ENCODE measurements at regions not wholly inside any gene's neighbourhood (a gene's known extent, or its start where the extent isn't known, plus 50 kb on each side); places are given as distances from the start of the nearest gene placed in this dataset.

- Histone ChIP-seq H3K36me3 (no peaks in the 10 kb centered on the region), H3K9me3 (no peaks in the 10 kb centered on the region), H3K27ac (no peak overlapping the region), H3K27me3 (no peaks in the 10 kb centered on the region), H3K4me3 (no peak overlapping the region), H3K4me1 (no peaks in the 10 kb centered on the region)
- no peak for DNase-seq (ENCODE audit: extremely low spot score in 2 of 2)
- TF ChIP-seq POLR2A (IDR thresholded peaks at IDR 0.05) = no peak
- TF ChIP-seq POLR2AphosphoS5 (IDR thresholded peaks at IDR 0.05; ENCODE audit: insufficient read depth in 1 of 2, low read depth in 1 of 2) = no peak
- TF ChIP-seq, protein P1, sequence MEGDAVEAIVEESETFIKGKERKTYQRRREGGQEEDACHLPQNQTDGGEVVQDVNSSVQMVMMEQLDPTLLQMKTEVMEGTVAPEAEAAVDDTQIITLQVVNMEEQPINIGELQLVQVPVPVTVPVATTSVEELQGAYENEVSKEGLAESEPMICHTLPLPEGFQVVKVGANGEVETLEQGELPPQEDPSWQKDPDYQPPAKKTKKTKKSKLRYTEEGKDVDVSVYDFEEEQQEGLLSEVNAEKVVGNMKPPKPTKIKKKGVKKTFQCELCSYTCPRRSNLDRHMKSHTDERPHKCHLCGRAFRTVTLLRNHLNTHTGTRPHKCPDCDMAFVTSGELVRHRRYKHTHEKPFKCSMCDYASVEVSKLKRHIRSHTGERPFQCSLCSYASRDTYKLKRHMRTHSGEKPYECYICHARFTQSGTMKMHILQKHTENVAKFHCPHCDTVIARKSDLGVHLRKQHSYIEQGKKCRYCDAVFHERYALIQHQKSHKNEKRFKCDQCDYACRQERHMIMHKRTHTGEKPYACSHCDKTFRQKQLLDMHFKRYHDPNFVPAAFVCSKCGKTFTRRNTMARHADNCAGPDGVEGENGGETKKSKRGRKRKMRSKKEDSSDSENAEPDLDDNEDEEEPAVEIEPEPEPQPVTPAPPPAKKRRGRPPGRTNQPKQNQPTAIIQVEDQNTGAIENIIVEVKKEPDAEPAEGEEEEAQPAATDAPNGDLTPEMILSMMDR (IDR thresholded peaks at IDR 0.05) = no peak
- intact Hi-C loops (cut with DNase I) = no loop called here
Observed at GRCh38 chr6:145318952-145319351, 416.4 kb downstream of the EPM2A start.

DNA sequence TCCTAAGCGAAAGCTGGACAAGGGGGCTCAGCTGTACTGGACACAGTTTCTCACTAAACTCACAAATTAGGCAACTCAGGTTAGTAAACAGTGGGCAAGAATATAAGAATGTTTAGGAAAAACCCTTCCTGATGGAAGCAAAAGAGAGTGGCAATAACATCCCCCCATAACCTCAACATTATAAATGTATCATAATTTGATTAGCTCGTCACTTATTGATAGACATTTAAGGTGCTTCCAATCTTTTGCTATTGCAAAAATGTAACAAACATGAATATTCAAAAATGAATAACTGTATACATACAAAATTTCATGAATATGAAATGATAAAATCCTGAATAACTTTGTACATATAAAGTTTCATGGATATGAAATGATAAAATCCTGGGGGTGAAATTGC, 415.7 kb downstream of the EPM2A start:
- intact Hi-C loops (cut with DNase I) = no loop called here
- Histone ChIP-seq H3K9me3 (no peaks in the 10 kb centered on the region), H3K27me3 (no peaks in the 10 kb centered on the region), H3K27ac (no peak overlapping the region), H3K4me1 (no peaks in the 10 kb centered on the region), H3K36me3 (no peaks in the 10 kb centered on the region), H3K4me3 (no peak overlapping the region)
- no peak for DNase-seq (ENCODE audit: extremely low spot score in 2 of 2)
- TF ChIP-seq POLR2AphosphoS5 (IDR thresholded peaks at IDR 0.05; ENCODE audit: insufficient read depth in 1 of 2, low read depth in 1 of 2) (no peak), POLR2A (IDR thresholded peaks at IDR 0.05) (no peak)
- TF ChIP-seq, protein P1 (IDR thresholded peaks at IDR 0.05) = no peak

DNA sequence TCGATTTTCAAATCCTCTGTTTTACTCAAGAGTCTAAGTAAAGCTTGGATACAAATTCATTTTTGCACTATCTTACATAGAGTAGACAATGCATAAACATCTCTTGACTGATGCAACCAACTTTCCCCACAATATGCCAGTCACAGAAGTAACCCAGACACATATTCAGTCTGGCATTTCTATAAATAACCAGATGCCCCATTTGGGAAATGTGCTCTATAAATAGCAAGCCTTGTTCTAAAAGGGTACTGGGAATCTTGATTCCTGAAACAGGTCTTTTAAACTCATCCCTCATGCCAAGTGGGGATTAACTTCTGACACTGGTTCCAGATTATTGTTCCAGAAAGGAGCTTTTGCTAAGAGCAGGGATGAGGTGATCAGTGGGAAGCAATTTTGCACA, 411.7 kb downstream of the EPM2A start:
- intact Hi-C loops (cut with DNase I) = no loop called here
- no peak overlapping the region for H3K27ac ChIP-seq
- TF ChIP-seq, protein P1 (IDR thresholded peaks at IDR 0.05) = no peak
- TF ChIP-seq POLR2AphosphoS5 (IDR thresholded peaks at IDR 0.05; ENCODE audit: insufficient read depth in 1 of 2, low read depth in 1 of 2) (no peak), POLR2A (IDR thresholded peaks at IDR 0.05) (no peak)
- no peaks in the 10 kb centered on the region for H3K27me3 ChIP-seq
- no peaks in the 10 kb centered on the region for H3K9me3 ChIP-seq
- no peaks in the 10 kb centered on the region for H3K4me1 ChIP-seq
- H3K36me3 ChIP-seq = no peaks in the 10 kb centered on the region
- no peak overlapping the region for H3K4me3 ChIP-seq
- DNase-seq (ENCODE audit: extremely low spot score in 2 of 2) = no peak

- Histone ChIP-seq H3K4me1 (no peaks in the 10 kb centered on the region), H3K36me3 (no peaks in the 10 kb centered on the region), H3K27me3 (no peaks in the 10 kb centered on the region), H3K4me3 (no peak overlapping the region), H3K27ac (no peak overlapping the region), H3K9me3 (no peaks in the 10 kb centered on the region)
- TF ChIP-seq, protein P1 (IDR thresholded peaks at IDR 0.05) = no peak
- TF ChIP-seq POLR2A (IDR thresholded peaks at IDR 0.05) = no peak
- TF ChIP-seq POLR2AphosphoS5 (IDR thresholded peaks at IDR 0.05; ENCODE audit: insufficient read depth in 1 of 2, low read depth in 1 of 2) = no peak
- intact Hi-C loops (cut with DNase I) = no loop called here
- no peak for DNase-seq (ENCODE audit: extremely low spot score in 2 of 2)
Observed at GRCh38 chr6:145327586-145327985, 407.7 kb downstream of the EPM2A start.

DNA sequence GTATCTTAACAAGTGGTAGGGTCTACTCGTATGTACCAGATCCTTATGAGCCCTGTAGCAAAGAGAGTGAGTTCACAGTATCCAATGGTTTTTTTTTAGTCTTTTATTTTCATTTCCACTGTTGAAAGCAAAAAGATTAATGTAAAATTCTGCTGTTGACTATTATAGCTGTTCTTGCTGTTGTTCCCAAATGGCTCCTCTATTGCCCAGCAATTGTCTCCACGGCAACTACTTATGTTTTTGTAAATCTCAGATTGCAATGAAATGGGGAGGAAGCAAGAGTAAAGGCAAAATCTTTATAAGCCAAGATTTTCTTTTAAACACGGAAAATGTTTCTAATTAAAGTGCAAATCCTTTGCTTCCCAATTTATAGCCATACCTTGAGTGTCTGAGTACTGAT, 406.1 kb downstream of the EPM2A start:
- no peak for DNase-seq (ENCODE audit: extremely low spot score in 2 of 2)
- H3K27ac ChIP-seq = no peak overlapping the region
- H3K9me3 ChIP-seq = no peaks in the 10 kb centered on the region
- H3K4me3 ChIP-seq = no peak overlapping the region
- intact Hi-C loops (cut with DNase I) = no loop called here
- TF ChIP-seq, protein P1 (IDR thresholded peaks at IDR 0.05) = no peak
- TF ChIP-seq POLR2AphosphoS5 (IDR thresholded peaks at IDR 0.05; ENCODE audit: insufficient read depth in 1 of 2, low read depth in 1 of 2) (no peak), POLR2A (IDR thresholded peaks at IDR 0.05) (no peak)
- no peaks in the 10 kb centered on the region for H3K27me3 ChIP-seq
- no peaks in the 10 kb centered on the region for H3K4me1 ChIP-seq
- no peaks in the 10 kb centered on the region for H3K36me3 ChIP-seq

Measured in vagina (tissue), 2 donors.